ENCODE measurements at regions not wholly inside any gene's neighbourhood (a gene's known extent, or its start where the extent isn't known, plus 50 kb on each side); places are given as distances from the start of the nearest gene placed in this dataset.
"Not testable (repeated sequence)": the region's sequence is repeated elsewhere in the genome, so short reads cannot be mapped to it uniquely, and the experiment has no call there.

DNA sequence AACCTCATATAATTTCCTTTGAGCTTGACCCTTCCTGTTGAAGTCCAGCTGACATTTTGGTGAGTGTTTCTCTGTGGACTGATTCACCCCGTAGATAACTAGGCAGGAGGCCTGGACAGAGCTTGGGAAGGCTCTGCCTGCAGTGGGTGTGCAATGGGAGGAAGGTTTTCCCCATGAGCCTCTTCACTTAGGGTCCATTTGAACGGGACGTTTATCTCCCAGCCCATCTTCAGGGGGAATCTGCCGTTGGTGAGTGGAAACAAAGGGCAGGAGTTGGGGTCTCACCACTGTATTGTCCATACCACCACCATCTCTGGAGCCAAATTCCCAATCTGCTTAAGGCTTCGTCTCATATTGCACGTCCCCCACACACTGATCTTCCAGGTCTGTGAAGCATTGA lies 825.6 kb upstream of the TPTE start:
- TF ChIP-seq ZNF274 (IDR thresholded peaks at IDR 0.05; ENCODE audit: low read depth, low read length); YY1 (IDR thresholded peaks at IDR 0.05; ENCODE audit: insufficient read depth, insufficient read length): not testable (repeated sequence)
